HG02763 (cell line): ENCODE measurements at regions not wholly inside any gene's neighbourhood (a gene's known extent, or its start where the extent isn't known, plus 50 kb on each side); places are given as distances from the start of the nearest gene placed in this dataset.
"Not testable (repeated sequence)": the region's sequence is repeated elsewhere in the genome, so short reads cannot be mapped to it uniquely, and the experiment has no call there.

Experiments used
- ATAC-seq: cut with Tn5 transposase; IDR thresholded peaks from one replicate; pipeline ENCODE4 v1.9.1; 2021; ENCODE audit warnings: mild to moderate bottlenecking, moderate library complexity; ENCODE audit not compliant: unreplicated experiment

DNA sequence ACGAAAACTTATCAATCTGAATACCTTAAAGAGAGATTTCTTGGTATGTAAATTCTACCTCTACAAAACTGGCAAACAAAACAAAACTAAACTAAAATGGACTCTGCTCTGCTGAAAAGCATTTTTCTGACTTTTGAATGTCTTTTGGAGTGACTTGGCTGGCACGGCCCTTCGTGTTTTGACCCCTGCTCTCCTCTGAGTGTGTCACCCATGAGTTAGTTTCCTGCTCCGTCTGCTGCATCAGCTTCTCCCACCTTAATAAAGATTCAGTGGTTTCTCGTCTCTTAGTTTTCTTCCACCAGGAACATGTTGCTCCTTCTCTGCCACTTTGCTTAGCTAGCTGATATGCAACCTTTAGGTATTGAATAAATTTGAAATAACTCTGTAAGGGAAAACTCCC is 1084.0 kb upstream of the CDH18 start:
- no peak for ATAC-seq

DNA sequence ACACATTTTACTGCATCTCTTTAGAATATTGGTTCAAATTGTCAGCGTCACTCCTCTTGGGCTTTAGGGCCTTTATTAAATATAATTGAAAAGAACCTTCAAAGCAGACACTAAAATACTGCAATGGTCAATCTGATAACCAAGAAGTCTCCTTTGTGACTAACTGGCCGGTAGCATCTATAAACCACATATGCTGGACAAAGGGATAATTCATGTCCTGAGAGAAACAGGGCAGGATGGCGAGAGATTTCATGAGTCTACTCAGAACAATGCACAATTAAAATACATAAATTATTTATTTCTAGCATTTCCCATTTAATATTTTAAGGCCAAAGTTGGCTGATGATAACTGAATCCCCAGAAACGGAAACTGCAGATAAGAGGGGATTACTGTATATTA is 1083.4 kb upstream of the CDH18 start:
- no peak for ATAC-seq

DNA sequence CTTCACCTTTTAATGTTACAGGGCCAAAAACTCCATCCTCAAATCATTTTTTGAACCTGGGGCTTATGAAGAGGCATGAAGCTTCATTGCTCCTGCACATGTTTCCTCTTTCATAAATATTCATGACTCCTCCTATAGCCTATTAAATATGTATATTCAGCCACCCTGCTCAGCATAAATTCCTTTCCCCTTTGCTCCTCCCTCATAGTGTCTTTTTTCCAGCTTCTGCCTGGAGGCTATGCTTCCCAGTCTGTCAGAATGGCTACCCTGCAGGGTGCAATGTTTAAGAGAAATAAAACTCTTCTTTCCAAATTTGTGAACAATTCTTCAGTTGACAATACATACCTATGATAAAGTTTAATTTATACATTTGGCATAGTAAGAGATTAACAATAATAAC is 1082.9 kb upstream of the CDH18 start:
- no peak for ATAC-seq

DNA sequence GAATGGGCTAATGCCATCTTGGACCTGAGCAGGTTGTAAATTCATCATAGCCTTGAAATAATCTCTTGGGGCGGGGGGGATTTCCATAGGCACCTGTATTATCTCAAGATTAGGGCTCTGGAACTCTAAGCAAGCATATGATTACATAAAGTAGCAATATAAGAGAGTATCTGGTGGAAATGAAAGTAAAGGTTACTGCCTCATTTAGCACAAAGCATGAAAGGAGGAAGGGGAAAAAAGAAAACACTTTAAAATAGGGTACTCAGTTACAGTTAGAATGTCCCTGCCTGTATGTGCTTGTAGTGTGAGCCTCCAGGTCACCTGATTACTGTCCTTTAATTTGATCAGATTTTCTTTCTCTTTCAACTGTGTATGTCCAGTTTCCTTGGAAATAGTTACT is 1079.7 kb upstream of the CDH18 start:
- ATAC-seq = no peak

DNA sequence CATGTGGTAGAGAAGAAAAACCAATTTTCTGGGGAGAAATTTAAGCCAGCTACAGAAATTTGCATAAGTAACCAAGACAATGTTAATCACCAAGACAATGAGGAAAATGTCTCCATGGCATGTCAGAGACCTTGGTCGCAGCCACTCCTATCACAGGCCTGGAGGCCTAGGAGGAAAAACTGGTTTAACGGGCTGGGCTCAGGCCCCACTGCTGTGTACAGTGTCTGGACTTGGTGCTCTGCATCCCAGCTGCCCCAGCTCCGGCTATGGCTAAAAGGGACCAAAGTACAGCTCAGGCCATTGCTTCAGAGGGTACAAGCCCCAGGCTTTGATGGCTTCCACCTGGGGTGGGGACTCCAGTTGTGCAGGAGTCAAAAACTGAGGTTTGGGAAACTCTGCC is 1075.1 kb upstream of the CDH18 start:
- no peak for ATAC-seq

DNA sequence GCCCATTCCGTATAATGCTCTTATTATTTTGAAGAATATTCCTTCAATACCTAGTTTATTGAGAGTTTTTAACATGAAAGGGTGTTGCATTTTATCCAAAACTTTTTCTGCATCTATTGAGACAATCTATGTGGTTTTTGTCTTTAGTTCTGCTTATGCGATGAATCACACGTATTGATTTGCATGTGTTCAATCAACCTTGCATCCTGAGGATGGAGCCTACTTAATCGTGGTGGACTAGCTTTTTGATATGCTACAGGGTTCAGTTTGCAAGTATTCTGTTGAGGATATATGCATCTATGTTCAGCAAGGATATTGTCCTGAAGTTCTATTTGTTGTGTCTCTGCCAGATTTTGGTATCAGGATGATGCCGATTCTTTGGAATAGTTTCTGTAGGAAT is 1070.3 kb upstream of the CDH18 start:
- peak; percentile 98 for ATAC-seq

DNA sequence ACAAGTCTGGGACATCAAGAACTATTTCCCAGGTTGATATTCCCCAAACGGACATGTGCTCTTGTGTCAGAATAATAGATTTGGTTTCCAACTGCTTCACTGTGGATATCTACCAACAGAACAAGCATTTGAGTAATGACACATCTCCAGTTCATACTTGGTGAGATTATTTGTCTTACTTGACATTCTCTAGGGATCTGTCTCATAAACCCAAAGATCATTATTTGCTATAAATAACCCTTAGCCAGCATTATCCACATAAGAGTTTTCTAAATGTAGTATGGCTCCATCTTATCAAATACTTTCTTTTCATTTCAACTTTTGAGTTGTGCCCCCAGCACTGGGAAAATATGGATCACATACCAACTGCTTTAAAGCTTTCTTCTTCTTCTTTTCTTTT is 1063.9 kb upstream of the CDH18 start:
- ATAC-seq = no peak

DNA sequence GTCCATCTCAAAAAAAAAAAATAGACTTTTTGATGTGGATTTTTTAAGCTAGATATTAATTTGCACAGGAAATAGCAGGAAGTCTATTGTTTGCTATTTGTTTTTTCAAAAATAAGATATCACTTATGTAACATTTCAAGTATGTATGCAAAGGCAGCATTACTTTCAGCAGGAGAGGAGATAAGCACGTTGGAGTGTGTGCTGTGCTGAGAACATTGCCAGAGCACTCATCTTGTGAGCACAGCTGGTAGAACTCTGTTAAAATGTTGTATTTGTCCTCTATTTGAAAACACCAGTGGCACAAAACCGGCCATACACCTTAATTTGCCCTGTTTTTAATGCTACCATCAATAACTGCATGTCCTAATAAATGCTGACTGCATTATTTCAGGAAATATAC is 1061.9 kb upstream of the CDH18 start:
- no peak for ATAC-seq

DNA sequence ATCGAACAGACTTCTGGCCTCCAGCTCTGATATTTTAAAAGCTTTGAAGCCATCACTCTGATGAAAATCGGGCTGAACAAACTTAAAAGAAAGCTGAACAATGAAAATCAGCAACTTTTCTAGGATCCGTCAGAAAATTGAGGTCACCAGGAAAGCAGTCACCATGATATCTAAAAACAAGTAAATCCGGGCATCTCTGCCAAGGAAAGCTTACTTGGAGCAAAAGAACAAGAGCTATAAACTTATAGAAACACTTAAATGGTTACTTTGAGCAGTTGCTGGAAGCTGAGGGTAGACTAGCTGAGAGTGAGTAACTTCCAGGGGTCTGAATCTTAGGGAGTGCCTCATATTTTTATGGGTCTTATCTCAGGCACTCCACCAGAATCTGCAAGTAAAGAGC is 1043.0 kb upstream of the CDH18 start:
- no peak for ATAC-seq

DNA sequence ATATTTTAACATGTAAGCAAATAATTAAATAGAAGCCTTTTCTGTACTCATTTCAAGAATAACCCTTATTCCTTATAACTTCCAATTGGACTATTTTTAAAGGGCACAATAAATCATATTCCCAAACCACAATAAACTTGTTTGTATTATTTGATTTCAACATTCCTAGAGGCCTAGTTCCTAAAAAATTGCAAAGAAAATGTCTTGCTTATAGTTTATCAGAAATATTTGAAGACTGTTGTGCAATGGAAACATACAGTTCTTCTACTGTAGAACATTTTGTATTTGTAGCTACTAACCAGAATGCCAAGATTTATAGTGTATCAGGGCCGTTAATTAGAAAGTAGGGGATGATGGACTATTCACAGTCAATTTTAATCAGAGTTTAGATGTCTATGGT is 1037.0 kb upstream of the CDH18 start:
- ATAC-seq = no peak

DNA sequence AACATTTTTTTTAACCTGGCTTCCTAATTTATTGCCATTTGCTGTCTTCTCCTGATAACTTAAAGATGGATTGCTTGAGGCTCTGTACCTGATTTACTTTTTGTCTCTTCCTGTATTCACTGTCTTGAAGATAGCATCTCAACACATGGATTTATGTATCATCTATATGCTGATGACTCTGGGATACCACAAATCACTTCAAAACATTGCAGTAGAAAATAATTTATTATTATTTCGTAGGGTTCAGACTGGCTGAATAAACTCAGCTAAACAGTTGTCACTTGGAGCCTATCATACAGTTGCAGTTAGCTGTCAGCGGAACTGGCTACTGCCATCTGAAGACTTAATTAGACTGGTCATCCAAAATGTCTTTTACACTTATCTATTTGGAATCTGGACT is 1025.2 kb upstream of the CDH18 start:
- ATAC-seq = no peak

DNA sequence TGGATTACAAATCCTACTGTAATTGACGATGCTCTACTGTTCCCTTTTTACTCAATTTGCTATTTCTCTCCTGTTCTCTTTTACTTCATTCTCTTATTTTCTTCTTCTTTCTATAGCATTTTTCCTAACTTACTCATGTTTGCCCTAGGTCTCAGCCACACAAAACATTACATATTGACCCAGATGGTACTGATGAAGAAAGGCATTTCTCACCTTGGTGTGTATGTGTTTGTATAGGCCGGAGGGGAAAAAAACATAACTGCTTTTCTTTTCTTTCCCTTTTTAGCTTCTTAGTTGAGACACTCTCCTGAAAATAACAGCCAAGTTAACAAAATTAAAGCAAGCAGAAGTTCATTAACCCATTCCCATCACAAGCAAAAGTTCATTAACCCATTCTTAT is 1019.8 kb upstream of the CDH18 start:
- no peak for ATAC-seq

DNA sequence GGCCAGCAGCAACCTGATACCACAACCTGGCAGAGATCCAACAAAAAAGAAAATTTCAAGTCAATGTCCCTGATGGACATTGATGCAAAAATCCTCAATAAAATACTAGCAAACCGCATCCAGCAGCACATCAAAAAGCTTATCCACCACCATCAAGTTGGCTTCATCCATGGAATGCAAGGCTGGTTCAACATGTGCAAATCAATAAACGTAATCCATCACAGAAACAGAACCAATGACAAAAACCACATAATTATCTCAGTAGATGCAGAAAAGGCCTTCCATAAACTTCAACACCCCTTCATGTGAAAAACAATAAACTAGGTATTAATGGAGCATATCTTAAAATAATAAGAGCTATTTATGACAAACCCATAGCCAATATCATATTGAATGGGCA is 1000.9 kb upstream of the CDH18 start:
- not testable (repeated sequence) for ATAC-seq

DNA sequence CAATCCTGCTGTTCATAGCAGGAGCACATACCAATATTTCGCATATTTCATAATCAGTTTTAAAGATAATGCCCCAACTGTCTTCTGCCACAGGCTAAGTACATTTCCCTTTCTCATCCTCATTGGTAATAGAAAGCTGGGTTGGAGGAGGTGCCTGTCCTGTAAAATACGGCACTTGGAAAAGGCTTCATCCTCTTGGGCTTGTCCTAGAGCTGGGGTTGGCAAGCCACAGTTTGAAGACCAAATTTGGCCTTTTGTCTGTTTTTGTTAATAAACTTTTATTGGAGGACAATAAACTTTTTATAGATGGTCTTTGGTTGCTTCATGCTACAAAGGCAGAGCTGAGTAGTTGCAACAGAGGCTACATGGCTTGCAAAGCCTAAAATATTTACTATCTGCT is 997.8 kb upstream of the CDH18 start:
- ATAC-seq = no peak

DNA sequence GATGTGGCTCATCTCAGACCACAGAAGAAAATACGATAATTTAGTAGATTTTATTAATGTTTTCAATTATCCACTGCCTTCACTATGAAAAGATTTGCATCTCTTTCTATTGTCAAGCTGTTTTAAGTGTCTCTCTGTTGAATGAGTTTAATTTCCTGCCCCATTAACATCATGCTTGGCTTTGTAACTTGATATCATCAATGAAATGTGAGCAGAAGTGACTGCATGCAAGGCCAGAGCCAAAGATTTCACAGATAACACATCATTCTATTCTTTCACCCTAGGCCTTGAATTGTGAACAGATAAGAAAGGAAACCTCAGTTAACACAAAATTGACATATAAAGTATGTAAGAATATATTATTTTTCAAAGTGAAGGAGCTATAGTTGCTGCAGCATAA is 986.4 kb upstream of the CDH18 start:
- no peak for ATAC-seq

DNA sequence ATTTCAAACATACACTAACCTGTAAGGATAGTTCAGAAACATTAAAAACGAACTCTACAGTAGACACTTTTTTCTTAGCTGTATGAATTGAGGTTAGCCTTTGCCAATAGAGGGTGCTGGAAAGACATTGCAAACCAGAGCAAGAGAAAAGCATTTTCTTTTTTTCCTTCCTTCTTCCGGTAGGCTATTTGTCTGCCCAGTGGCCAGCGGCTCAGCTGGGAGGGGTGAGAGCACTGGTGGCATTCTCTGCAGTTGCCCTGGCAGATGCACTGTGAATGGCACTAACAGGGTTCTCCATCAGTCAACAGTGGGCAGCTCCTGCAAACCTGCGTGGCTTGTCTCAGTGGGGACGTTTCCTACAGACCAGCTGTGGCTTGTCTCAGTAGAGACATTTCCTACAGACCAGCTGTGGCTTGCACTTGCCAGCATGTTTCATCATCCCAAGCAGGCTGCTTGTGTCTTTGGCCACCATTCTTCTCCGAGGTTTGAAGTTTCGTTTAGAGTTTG is 984.5 kb upstream of the CDH18 start:
- ATAC-seq = peak; percentile 66

DNA sequence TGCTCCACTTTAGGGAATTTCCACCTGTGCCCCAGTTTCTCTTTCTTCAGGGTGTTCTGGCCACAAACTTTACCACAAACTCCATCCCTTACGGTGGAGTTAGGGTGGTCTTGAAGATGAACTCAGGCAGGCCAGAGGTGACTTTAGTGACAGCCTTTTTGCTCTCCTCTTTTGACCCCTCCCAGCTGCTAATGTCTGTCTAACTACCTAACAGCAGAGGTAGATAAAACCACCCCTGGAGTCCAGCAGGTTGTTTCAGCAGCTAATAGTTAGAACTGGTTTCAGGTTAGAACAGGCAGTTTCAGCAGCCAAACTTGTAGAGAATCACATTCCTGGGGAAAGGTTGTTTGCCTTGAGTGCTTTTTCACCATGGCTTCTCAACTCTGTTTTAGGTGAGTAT is 971.3 kb upstream of the CDH18 start:
- ATAC-seq = no peak

DNA sequence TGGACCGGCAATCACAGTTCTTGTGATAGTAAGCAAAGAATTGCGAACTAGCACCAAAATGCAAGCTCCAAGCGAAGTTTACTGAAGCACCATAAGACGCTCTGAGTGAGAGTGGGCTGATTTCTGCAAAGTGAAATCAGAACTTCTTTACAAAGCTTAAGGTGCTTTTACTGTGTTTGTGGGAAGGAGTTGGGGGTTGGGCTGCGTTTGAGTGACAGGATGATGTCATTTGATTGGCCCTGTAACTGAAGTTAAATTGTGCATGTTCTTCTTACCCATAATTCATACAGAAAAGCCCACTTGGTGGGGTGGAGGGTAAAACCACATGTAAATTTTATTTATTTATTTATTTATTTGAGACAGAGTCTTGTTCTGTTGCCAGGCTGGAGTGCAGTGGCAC is 970.6 kb upstream of the CDH18 start:
- ATAC-seq = no peak

DNA sequence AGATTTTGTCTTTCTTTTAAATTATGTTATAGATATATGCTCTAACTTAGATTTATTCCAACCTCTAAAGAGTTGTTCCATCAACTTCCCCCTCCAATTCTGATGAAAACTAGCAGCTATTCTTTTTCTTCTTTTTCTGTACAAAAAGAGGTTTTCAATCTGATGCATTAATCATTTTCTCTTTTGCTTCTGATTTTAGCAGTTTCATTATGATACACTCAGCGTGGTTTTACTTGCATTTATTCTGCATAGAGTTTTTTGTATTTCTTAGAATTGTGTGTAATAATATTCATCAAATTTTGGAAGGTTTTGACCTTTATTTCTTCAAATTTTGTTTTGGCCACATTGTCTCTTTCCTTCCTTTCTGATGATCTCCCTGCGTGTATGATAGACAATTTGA is 968.1 kb upstream of the CDH18 start:
- no peak for ATAC-seq

DNA sequence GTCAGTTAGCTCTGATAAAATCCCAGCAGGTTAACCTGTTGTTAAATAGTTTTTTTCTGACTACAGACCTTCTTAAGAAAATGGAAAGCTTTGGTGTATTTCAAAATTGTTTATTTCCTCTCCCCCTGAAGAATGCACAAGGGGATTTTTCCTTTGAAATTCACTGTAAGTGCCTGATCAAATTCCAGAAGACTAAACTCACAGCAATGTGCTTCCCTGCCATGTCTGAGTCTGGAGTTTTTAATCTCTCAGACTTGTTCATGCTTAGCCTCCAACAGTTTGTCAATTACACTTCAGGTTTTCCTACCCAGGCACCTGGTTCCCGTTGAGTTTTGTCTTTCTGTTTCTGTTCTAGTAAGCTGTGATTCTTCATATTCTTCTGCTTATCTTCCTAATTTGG is 961.6 kb upstream of the CDH18 start:
- no peak for ATAC-seq

DNA sequence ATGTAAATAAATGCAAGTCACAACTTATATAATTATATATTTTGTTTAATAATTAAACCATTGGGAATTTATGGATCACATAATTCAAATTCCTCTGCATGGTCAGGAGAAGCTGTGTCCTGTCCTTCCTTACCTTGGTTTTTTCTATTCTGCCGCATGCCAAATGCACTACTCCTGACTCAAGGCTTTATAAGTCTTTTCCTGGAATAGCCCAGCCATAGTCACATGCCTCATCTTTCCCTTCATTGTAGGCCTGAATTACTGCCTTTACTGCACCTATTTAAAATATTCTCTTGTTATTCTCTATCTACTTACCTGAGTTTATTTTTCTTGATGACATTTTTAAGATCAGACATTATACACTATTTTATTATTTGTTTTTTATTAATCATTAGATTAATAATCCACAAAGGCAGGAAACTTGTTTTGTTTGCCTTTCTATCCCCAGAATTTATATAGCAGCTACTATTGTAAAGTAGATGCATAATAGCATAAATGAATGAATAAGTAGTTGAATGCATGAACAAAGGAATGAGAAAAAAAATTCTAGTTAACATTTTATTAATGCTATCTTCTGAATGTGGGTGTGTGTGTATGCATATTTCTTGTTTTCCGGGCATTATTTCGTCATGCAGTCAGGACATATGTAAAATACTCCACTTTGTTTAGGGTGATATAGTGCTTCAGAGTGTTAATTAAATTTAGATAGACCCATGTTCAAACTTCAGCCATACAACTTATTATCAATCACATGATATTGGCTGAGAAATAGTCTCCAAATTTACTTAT is 955.4 kb upstream of the CDH18 start:
- not testable (repeated sequence) for ATAC-seq

DNA sequence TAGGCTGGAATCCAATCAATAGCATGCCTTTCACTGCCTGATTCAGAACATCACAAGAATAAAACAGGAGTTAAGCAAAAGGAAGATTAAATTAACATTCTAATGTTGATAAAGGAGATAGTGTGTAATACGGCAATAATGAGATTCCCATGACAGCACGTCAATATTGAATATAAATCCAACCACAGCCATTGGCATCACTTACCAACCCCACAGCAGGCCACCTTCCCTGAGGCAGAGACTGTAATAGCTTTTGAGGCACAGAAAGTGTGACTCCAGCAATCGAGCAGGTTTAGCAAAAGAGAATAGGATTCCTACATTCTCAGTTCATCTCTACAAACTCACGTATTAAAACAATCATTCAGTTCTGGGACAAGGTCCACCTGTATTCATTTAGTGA is 954.6 kb upstream of the CDH18 start:
- not testable (repeated sequence) for ATAC-seq

DNA sequence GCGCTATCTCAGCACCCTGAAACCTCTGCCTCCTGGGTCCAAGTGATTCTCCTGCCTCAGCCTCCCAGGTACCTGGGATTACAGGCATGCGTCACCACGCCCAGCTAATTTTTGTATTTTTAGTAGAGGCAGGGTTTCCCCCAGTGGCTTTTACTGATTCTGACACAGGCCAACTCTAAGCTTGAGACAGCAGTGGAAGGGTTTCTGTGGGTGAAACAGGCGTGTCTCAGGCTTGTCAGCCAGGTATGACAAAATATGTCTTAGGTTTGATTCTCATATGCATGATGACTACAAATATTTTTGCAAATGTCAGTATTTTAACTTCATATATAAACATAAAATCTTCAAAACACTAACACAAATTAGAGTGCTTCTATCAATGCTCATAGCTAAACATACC is 952.8 kb upstream of the CDH18 start:
- ATAC-seq = not testable (repeated sequence)
